GM19240 (cell line): ENCODE measurements at regions not wholly inside any gene's neighbourhood (a gene's known extent, or its start where the extent isn't known, plus 50 kb on each side); places are given as distances from the start of the nearest gene placed in this dataset.

Experiments used
- DNase-seq: peaks from one replicate; pipeline ENCODE4 v3.0.0; 2011; ENCODE audit warnings: low spot score; ENCODE audit not compliant: insufficient read length

DNA sequence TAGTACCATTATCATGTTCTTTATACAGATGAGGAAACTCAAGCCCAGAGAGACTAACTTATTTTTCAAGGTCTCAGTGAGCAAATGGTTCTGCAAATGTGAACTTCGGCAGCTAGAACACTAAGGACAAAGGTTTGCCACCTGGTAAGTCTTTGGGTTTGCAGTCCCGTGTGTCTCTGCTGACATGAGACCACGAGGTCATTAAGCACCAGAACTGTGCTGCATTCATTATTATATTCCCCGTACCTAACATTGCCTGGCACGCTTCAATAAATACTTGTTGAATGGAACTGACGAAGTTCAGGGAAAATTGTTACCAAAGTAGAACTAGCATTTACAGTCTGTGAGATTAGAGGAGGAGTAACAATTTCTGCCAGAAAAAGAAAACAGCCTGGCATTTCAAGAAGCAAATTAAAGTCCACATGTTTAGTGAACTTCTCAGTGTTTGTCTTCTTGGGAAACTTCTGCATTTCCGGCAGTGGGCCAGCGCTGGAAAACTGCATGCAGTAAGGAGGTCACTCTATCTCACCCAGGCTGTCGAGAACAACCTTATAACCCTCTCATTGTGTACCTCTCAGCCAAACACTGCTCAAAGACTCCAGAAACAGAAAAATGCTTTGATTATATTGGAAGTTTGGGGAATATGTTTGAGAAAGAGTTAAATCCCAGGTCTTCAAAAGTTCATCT, 67.4 kb upstream of the CPEB2 start:
- DNase-seq = no peak

GRCh38 chr4:14943749-14944148, 58.5 kb upstream of the CPEB2 start:
- no peak for DNase-seq

- DNase-seq = no peak
These were observed 49.9 kb upstream of the CPEB2 start for GRCh38 chr4:14952352-14952751.
